Fibroblast of skin of left quadriceps (primary cell): ENCODE measurements at regions not wholly inside any gene's neighbourhood (a gene's known extent, or its start where the extent isn't known, plus 50 kb on each side); places are given as distances from the start of the nearest gene placed in this dataset.

ENCODE experiments used
- DNase-seq, 2 experiments: peaks; one replicate each; pipeline ENCODE4 v3.0.0-alpha.2; 2013; ENCODE audit warnings: low read depth in 2 of 2

DNA sequence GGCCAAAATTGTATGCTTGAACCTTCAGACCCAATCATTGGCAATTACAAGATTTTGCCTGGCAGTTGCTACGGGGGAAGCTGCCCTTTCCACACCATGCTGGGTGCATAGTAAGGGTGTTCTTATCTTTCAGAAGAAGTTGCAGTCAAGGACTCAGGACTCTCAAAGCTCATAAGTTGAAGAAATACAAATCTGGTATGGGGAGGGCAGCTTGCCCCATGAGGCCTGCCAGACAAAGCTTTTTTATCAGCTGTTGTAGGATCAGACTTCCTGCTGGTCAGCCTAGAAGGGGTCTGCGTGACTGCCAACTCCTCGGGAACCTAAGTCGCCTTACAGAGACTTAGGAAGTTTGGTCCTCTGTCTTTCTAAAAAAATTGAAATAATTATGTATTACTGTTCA lies 174.9 kb upstream of the TECRL start:
- DNase-seq = no peak

GRCh38 chr4:64582492-64582891 lies 173.2 kb upstream of the TECRL start:
- no peak for DNase-seq

- DNase-seq = peak; percentile 12
Observed at GRCh38 chr4:64581422-64581821, 172.2 kb upstream of the TECRL start.

GRCh38 chr4:64564126-64564525 lies 154.9 kb upstream of the TECRL start:
- DNase-seq = no peak

- no peak for DNase-seq
Observed at GRCh38 chr4:64559571-64559970, 150.3 kb upstream of the TECRL start.

DNA sequence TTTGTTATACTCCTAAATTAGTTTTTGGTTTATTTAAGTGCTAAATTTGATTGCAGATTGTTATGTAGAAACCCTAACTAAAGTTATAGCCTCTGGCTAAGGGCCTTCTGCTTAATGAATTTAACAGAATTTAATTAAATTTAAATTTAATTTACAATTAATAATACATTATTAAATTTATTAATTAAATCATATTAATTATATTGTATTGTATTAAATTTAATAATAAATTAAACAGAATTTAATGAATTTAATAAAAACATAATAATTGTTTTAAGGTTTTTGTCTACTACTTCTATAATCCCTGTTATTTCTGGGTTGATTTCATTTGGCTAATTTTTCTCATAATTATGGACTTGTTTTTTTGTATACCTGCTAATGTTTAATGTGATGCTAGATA lies 141.9 kb upstream of the TECRL start:
- no peak for DNase-seq

GRCh38 chr4:64545593-64545992 lies 136.3 kb upstream of the TECRL start:
- no peak for DNase-seq

DNA sequence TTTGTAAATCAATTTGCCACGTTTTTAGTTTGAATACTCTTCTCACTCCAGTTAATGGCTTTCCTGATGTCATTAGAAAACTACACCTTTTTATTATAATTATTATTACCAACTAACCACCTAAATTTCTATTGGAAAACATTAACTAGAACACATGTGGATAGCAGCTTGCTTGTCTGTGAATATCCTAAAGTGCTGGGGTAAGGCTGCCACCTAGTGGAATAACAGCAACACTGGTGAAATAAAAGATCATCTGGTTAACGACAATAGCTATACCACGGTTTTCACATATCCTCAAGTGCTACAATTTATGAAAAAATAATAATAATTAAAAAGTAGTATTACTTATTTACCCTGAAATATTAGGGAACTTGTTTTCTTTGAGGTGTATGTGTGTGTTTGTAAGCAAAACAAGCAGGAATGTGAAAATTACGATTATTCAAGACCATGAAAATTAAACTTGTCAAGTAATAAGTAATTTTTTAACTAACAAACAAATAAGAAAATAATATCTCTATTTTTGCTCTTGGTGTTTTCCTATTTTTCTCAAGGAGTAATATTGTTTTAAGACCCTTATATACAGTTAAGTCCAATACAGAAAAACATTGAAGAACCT lies 130.1 kb upstream of the TECRL start:
- peak; percentile 4 to 14 for DNase-seq

- no peak for DNase-seq
Observed at GRCh38 chr4:64538219-64538618, 129.0 kb upstream of the TECRL start.

GRCh38 chr4:64533637-64534036 lies 124.4 kb upstream of the TECRL start:
- DNase-seq = no peak

DNA sequence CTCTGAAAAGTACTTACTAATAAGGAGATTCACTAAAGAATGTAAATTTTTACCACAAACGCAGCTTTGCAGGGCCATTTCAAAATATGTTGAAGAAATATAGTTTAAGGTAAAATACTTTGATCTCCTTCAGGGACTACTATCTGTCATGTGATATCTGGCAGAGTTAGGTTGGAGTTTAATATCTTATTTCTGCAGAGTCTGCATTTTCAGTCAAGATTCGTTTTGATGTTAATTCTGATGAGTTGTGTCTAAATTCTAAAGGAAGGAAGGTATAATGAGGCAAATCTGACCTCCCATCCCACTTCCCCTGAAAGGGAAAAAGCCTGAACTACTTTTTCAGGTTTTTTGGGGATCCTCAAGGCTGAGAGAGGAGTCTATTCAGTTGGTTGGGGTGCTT lies 123.9 kb upstream of the TECRL start:
- DNase-seq = no peak

- no peak for DNase-seq
Observed at GRCh38 chr4:64520421-64520820, 111.2 kb upstream of the TECRL start.

DNA sequence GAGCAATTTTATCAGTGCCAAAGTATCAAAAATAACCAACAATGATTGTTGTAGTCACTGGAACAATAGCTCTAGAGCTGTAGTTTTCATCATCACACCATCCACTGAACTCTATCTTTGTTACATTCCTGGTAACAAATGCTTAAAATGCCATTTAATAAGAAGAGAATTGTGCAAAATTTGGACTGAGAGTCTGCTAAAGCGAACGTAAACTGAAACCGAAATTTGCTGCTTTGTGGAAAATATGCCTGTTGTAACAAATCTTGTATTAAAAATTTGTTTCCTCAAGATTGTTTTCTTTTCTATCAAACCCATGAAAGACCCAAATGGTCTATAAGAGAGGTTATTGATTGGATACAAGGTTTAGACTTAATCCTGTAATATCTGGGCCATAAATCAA lies 109.3 kb upstream of the TECRL start:
- DNase-seq = no peak

GRCh38 chr4:64516176-64516575 lies 106.9 kb upstream of the TECRL start:
- no peak for DNase-seq

GRCh38 chr4:64508089-64508488 lies 98.8 kb upstream of the TECRL start:
- DNase-seq = no peak

GRCh38 chr4:64503945-64504675 lies 94.9 kb upstream of the TECRL start:
- no peak for DNase-seq

GRCh38 chr4:64503416-64503815 lies 94.2 kb upstream of the TECRL start:
- no peak for DNase-seq

DNA sequence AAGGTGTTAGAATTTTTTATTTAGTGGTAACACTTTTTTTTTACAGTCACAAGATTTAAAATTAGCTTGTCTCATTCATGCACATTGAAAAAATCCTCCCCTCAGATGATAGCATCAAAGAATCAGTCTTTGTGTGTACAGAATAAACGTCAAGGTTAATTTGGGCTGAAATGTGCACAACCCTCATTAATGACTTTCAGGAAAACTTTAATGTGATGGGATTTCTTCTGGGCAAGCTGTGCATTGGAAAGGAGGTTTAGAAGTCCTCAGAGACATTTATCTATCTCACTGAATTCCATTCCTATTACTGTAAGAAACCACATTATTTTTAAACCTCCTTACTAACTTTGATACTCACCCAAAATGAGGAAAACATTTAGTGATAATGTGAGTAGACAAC lies 88.2 kb upstream of the TECRL start:
- no peak for DNase-seq

- DNase-seq = no peak
Observed at GRCh38 chr4:64495946-64496345, 86.7 kb upstream of the TECRL start.

- DNase-seq = no peak
Observed at GRCh38 chr4:64489628-64490027, 80.4 kb upstream of the TECRL start.

DNA sequence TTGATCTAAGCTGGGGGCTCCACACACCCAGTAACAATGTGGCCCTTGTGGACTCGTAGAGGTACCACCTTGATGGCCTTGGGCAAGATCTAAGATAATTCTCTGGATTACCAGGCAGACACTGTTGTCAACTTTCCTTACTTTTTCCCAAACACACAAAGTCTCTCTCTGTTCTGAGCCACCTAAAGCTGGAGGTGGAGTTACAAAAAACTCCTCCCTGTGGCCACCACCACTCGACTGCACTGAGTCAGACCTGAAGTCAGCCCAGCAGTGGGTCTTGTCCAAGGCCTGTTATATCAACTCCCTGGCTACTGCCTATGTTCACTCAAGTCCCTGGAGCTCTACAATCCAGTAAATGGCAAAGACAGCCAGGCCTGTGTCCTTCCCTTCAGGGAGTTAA lies 70.1 kb upstream of the TECRL start:
- DNase-seq = no peak

DNA sequence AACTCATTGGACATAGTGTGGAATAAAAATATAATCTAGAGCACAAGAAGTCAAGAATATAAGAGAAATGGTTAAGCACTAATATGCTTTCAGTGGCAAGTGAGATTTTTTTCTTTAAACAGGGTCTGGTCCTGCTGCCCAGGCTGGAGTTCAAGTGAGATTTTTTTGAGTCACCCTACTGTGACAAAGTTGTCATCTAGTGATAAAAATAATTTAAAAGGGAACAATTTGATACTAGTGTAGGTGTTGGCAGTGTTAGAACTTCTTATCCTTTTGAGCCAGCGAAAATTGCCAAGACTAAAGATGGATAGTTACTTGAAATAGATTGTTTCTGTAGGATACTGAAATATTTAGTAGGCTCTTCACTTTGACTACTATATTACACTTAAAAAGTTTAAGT lies 67.9 kb upstream of the TECRL start:
- DNase-seq = no peak

DNA sequence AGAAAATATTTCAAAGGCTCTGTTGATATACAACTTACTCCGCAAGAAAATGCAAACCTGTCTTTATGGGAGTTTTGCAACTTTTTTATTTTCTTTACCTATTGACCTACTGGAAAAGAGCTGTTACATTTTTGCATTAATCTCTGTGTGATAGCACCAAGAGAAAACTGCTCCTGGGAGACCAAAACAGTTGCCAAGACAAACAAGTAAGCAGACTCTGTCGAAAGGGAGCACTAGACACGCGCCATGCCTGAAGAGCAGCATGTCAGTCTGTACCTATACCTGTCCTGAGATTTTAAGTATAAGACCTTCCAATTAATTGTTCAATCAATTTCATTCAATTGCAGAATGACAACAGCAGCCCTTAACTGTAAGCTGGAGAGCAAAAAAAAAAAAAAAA lies 56.0 kb upstream of the TECRL start:
- no peak for DNase-seq

- no peak for DNase-seq
Observed at GRCh38 chr4:64464581-64464980, 55.3 kb upstream of the TECRL start.
